ENCODE measurements at regions not wholly inside any gene's neighbourhood (a gene's known extent, or its start where the extent isn't known, plus 50 kb on each side); places are given as distances from the start of the nearest gene placed in this dataset.

DNA sequence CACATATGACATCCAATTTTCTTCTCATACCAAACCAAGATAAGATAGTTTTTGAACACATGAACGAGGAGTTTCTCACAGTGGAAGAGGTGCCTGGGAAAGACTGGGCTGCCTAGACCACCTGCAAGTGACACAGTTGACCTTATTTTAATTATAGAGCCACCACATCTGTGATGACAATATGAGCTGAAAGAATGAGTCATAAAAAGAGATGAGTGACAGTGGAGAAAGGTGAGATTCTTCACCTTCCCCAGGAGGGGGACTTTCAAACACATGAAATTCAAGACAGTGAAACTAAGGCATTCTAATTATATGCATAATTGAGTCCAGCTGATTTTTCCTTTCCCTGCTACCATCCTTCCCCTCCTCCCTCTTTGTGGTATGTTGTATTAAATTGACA is 475.5 kb downstream of the NXPH1 start:
- no peaks in the 10 kb centered on the region for H3K4me1 Mint-ChIP-seq
- H3K27me3 Mint-ChIP-seq = no peaks in the 10 kb centered on the region
- no peak overlapping the region for H3K27ac Mint-ChIP-seq
- no peaks in the 10 kb centered on the region for H3K36me3 Mint-ChIP-seq
- peaks cover 0 to 7% (median 0%) of the 10 kb centered on the region in 3 donors for H3K9me3 Mint-ChIP-seq
- H3K4me3 Mint-ChIP-seq = no peak overlapping the region

DNA sequence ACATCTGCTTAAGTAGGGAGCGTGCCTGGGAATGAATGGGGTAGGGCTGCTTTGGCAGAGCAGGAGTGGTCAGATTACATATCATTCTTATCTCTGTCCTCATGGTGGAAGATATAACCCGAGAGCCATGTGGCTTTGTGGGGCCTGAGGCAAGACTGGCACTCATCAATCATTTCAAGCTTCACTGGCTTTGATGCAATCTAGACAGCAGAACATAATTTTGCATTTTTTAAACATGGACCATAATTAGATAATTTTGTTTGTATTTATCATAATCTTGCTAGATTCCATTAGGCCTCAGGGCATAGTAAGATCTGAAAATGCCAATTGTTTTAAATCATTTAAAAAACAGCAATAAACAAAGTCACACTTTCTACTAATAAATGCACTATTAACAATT is 480.3 kb downstream of the NXPH1 start:
- no peak overlapping the region for H3K4me3 Mint-ChIP-seq
- H3K9me3 Mint-ChIP-seq = peaks cover 0 to 5% (median 2%) of the 10 kb centered on the region in 3 donors
- no peaks in the 10 kb centered on the region for H3K4me1 Mint-ChIP-seq
- H3K27me3 Mint-ChIP-seq = no peaks in the 10 kb centered on the region
- H3K27ac Mint-ChIP-seq = no peak overlapping the region
- no peaks in the 10 kb centered on the region for H3K36me3 Mint-ChIP-seq

DNA sequence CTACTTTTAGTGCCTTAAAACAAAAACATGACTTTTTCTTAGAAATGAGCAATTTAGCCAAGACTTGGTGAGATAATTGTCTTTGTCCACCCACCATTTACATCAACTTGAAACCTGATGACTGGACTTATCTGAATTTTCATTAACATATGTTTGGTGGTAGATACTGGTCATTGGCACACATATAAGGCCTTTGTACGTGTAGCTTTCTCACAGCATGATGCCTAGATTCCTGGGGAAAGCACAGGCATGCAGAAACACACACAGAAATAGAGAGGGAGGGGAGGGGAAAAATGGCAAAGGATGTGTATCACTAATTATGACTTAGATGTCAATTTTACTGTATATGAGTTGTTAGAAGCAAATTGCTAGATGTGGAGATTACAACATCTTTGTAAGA is 488.4 kb downstream of the NXPH1 start:
- Mint-ChIP-seq H3K27ac (no peak overlapping the region), H3K4me3 (no peak overlapping the region), H3K36me3 (peaks cover 2% of the 10 kb centered on the region), H3K27me3 (no peaks in the 10 kb centered on the region), H3K4me1 (no peaks in the 10 kb centered on the region), H3K9me3 (peaks cover 2 to 17% (median 3%) of the 10 kb centered on the region in 3 donors)

DNA sequence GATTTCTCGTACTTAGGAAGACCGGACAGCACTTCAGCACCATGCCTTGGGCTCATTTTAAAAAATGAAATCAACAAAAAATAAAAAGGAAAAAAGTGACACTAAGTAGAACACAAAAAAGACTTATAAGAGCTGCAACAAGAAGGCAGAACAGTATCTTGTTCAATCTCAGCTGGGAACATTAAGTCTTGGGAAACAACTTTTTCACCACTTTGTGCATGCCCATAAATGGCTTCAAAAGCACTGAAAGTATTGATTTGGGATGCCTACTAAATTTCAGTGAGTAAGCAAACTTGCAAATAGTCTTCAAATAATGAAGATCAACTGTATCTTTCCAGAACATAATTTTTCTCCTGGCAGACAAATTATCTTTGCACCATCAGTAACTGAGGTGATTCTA is 489.3 kb downstream of the NXPH1 start:
- H3K36me3 Mint-ChIP-seq = peaks cover 2% of the 10 kb centered on the region
- no peaks in the 10 kb centered on the region for H3K27me3 Mint-ChIP-seq
- no peak overlapping the region for H3K27ac Mint-ChIP-seq
- H3K4me1 Mint-ChIP-seq = no peaks in the 10 kb centered on the region
- H3K9me3 Mint-ChIP-seq = peaks cover 2 to 17% (median 3%) of the 10 kb centered on the region in 3 donors
- H3K4me3 Mint-ChIP-seq = no peak overlapping the region

DNA sequence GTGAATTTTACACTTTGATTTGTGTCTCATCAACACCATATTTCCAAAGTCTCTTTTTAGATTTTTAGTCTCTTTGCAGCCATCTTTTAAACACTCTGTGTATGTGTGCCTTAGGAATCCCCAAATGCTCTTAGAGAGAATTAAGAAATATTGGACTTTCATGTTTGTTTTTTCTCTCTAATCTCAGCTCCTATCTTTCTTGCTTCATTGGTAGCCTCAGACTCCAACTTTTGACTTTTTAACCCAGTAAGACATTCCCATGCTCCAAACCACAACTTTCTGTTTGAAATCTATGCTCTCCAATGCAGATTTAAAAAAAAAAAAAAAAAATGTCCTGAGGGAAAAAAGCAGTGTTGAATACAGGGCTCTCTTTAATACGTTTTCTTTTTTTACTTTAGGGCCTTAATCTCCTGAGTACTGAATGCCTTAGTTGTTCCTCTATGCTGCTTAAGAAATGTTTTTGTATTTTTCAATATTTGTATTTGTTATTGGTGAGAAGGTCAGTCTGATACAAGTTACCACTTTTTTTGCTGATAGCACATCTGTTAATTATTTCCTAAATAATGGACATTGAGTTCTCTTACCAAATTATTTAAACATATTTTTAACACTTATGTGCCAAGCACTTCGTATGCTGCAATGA is 489.9 kb downstream of the NXPH1 start:
- Mint-ChIP-seq H3K4me1 (no peaks in the 10 kb centered on the region), H3K36me3 (peaks cover 2% of the 10 kb centered on the region), H3K27ac (no peak overlapping the region), H3K27me3 (no peaks in the 10 kb centered on the region), H3K9me3 (peaks cover 2 to 14% (median 3%) of the 10 kb centered on the region in 3 donors), H3K4me3 (no peak overlapping the region)

DNA sequence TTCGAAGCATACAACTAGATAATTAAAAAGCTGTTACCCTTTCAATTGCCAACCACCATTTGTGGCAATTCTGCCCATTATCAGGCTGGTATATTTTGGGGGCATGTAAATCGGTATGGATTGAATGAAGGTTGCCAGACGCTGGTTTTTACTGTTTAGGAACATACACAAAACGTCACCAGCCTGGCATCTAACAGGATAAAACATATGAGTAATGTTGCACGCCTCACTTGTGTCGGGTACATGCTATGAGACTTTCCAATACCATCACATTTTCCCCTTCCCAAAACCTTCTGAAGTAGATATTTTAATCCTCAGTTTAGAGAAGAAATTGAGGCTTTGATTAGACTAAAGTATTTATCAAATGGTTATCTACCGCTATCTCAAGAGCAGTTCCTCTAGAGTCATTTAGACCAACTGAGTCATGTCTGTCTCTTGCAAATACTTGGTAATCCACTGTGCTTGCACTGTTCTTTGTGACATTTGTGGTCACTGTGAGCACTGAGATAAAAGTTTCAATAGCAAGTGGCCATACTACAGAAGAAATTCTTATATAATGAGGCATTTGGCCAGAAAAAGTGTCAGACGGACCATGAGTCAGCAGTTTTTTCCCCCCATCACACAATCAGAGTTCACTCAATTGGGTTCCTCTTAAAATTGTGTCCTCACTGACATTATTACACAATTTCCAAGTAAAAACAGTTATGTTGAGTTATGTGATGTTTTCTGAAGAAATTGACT is 498.7 kb downstream of the NXPH1 start:
- peaks cover 0 to 7% (median 0%) of the 10 kb centered on the region in 3 donors for H3K9me3 Mint-ChIP-seq

DNA sequence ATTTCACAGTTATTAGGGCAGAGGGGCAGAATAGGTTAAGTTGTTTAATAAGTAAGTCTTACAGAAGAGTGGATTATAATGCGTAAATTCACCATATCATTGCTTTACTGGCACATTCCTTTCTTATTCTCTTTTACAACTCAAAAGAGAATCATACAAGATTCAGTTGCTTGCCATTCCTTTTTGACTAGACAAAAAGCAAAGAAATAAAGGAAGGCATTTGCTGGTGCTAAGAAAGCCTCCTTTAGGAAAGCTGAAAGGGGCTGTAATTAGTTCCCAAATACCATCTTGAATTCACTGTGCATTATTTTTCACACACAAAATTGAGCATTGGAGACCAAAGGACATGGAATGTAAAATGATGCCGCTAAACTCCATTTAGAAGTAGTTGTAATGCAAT is 499.3 kb downstream of the NXPH1 start:
- H3K4me3 Mint-ChIP-seq = no peak overlapping the region
- H3K27me3 Mint-ChIP-seq = no peaks in the 10 kb centered on the region
- no peak overlapping the region for H3K27ac Mint-ChIP-seq
- H3K9me3 Mint-ChIP-seq = peaks cover 0 to 7% (median 0%) of the 10 kb centered on the region in 3 donors
- H3K36me3 Mint-ChIP-seq = no peaks in the 10 kb centered on the region
- no peaks in the 10 kb centered on the region for H3K4me1 Mint-ChIP-seq

More for the DNA sequence above, 498.7 kb downstream of the NXPH1 start:
- no peak overlapping the region for H3K4me3 Mint-ChIP-seq
- H3K4me1 Mint-ChIP-seq = no peaks in the 10 kb centered on the region
- H3K27me3 Mint-ChIP-seq = no peaks in the 10 kb centered on the region
- H3K36me3 Mint-ChIP-seq = no peaks in the 10 kb centered on the region
- H3K27ac Mint-ChIP-seq = no peak overlapping the region

DNA sequence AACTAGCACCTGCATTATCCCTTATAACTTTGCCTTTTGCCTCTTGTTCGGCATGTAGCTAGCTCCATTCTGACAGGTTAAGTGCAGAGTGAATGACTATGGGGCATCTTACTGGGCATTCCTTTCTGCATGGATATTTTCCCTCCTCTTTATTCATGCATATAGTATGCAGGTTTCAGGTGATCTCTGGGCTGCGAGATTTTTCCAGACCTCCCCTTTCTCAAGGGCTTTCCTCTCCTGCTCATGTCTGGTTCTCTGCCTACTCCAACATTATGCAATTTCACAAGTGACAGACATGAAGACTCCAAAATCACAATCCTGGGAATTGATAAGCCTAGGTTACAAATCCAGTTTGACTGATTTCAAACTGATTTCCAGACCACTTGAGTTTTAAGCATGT is 503.8 kb downstream of the NXPH1 start:
- H3K9me3 Mint-ChIP-seq = peaks cover 0 to 13% (median 0%) of the 10 kb centered on the region in 3 donors
- no peak overlapping the region for H3K27ac Mint-ChIP-seq
- H3K27me3 Mint-ChIP-seq = no peaks in the 10 kb centered on the region
- no peak overlapping the region for H3K4me3 Mint-ChIP-seq
- H3K36me3 Mint-ChIP-seq = no peaks in the 10 kb centered on the region
- no peaks in the 10 kb centered on the region for H3K4me1 Mint-ChIP-seq

DNA sequence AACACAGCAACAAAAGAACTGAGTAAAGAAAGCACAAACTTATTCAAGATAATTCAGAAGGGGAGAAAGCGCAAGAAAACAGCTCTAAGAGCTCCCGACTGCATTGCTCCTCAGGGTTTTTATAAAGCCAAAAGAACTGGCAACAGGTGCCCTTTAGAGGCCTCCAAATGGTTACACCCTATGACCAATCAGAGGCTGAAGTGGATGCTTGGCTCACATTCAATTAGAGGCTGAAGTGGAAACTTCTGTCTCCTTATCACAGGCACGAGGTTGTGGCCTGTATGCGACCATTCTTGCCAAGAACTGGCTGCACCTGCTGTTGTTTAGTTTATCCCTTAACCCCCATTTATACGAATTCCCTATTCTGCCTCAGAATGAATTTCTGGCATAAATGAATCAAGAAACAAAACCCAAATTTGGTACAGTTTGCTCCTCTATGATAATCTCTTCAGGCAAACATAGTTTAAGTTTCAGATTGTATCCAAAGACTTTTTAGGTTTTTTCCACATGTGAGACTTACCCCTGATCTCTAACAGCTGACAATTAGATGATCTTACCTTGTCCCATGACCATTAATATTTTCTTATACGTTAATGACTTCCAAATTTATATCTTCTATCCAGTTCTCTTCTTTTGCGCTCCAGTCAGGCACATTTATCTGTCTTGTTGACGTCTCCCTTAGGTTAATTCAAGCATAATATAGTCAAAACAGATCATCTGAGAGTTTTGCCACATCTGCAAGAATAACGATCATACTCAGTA is 504.8 kb downstream of the NXPH1 start:
- H3K27me3 Mint-ChIP-seq = no peaks in the 10 kb centered on the region
- no peaks in the 10 kb centered on the region for H3K36me3 Mint-ChIP-seq
- peaks cover 0 to 13% (median 2%) of the 10 kb centered on the region in 3 donors for H3K9me3 Mint-ChIP-seq
- no peak overlapping the region for H3K27ac Mint-ChIP-seq
- no peaks in the 10 kb centered on the region for H3K4me1 Mint-ChIP-seq
- H3K4me3 Mint-ChIP-seq = no peak overlapping the region

DNA sequence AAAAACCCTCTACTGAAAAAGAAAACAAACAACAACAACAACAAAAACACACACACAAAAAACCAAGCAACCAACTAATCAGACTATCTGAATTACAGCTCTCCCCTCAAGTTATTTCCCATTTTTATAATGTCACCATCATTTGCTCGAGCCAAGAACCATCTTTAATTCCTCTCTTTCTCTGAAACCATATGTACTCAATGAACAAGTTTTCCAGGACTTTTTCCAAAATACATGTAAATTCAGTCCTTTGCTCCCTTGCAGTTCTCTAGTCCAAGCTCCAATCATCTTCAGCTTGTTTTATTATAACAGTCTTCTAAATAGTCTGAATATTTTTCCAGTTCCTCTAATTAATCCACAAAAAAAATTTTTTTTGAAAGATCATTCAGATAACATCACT is 506.0 kb downstream of the NXPH1 start:
- H3K36me3 Mint-ChIP-seq = no peaks in the 10 kb centered on the region
- H3K4me1 Mint-ChIP-seq = no peaks in the 10 kb centered on the region
- peaks cover 0 to 13% (median 2%) of the 10 kb centered on the region in 3 donors for H3K9me3 Mint-ChIP-seq
- no peaks in the 10 kb centered on the region for H3K27me3 Mint-ChIP-seq
- no peak overlapping the region for H3K4me3 Mint-ChIP-seq
- H3K27ac Mint-ChIP-seq = no peak overlapping the region

DNA sequence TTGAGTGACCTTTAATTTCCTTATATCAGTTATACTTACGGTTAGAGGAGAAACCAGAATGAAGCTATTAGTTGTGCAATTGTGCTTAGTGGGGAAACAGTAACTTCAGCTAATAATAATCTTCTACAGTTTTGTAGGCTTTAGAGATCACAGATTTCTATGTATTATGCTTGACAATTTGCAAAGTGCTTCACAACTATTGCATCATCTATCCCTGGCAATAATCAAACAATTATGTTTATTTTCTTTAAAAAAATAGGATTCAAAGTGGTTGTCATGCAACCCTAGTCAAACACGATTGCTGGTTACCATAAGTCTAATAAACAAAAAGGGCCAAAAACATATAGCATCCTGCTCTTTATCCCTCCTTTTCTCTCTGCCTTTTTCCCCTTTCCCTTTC is 530.3 kb downstream of the NXPH1 start:
- H3K36me3 Mint-ChIP-seq = no peaks in the 10 kb centered on the region
- H3K27me3 Mint-ChIP-seq = no peaks in the 10 kb centered on the region
- H3K27ac Mint-ChIP-seq = no peak overlapping the region
- H3K9me3 Mint-ChIP-seq = peaks cover 0 to 16% (median 6%) of the 10 kb centered on the region in 3 donors
- no peaks in the 10 kb centered on the region for H3K4me1 Mint-ChIP-seq
- no peak overlapping the region for H3K4me3 Mint-ChIP-seq

DNA sequence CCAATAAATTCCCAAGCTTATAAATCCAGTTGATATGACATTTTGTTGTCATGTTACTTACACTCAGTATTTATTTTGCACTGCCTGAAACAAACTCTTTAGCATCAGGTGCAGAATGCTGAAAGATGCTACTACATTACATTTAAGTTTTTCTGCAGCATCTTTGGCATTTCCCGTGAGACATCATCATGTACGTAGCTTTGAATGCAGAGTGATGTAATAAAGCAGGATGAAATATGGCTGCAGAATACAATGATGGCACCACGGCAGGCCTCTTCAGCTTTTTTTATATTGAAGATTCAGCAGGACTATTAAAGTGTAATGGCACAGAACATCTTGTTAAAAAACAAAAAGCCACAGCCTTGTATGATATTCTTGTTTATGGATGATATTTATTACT is 531.8 kb downstream of the NXPH1 start:
- no peaks in the 10 kb centered on the region for H3K27me3 Mint-ChIP-seq

DNA sequence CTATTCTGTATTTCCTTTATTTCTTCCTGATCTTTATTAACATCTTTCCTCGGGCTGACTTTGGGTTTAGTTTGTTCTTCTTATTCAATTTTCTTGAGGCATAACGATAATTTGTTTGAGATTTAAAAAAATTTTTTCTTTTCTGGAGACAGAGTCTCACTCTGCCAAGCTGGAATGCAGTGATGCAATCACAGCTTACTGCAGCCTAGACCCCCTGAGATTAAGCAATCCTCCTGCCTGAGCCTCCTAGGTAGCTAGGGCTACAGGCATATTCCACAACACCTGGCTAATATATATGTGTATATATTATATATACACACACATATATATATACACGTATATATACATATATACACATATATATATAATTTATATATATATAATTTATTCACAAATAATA is 540.2 kb downstream of the NXPH1 start:
- no peaks in the 10 kb centered on the region for H3K36me3 Mint-ChIP-seq
- H3K4me3 Mint-ChIP-seq = no peak overlapping the region
- no peak overlapping the region for H3K27ac Mint-ChIP-seq
- no peaks in the 10 kb centered on the region for H3K27me3 Mint-ChIP-seq
- H3K9me3 Mint-ChIP-seq = peaks cover 3 to 10% (median 5%) of the 10 kb centered on the region in 3 donors
- no peaks in the 10 kb centered on the region for H3K4me1 Mint-ChIP-seq

More for the DNA sequence above, 531.8 kb downstream of the NXPH1 start:
- H3K4me3 Mint-ChIP-seq = no peak overlapping the region
- peaks cover 0 to 21% (median 7%) of the 10 kb centered on the region in 3 donors for H3K9me3 Mint-ChIP-seq
- no peaks in the 10 kb centered on the region for H3K36me3 Mint-ChIP-seq
- H3K4me1 Mint-ChIP-seq = no peaks in the 10 kb centered on the region
- H3K27ac Mint-ChIP-seq = no peak overlapping the region

DNA sequence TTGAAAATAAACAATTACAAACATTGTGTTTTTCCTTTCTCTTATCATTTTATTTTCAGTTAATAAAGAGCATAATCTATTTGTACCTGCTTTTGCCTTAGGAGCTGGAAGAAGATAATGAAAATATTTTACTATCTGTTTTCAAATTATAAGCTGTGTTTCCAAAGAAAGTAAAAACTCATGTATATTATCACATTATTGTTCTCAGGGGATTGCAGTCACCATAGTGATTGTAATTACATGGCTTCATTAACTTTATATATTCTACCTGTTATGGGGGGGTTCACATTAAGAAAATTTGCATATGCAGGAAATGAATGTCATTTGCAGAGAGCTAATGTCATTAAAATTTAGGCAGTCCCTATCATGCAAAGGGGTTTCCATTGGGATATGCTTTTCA is 542.3 kb downstream of the NXPH1 start:
- Mint-ChIP-seq H3K4me1 (no peaks in the 10 kb centered on the region), H3K36me3 (no peaks in the 10 kb centered on the region), H3K4me3 (no peak overlapping the region), H3K27ac (no peak overlapping the region), H3K27me3 (no peaks in the 10 kb centered on the region), H3K9me3 (peaks cover 1 to 13% (median 13%) of the 10 kb centered on the region in 3 donors)

DNA sequence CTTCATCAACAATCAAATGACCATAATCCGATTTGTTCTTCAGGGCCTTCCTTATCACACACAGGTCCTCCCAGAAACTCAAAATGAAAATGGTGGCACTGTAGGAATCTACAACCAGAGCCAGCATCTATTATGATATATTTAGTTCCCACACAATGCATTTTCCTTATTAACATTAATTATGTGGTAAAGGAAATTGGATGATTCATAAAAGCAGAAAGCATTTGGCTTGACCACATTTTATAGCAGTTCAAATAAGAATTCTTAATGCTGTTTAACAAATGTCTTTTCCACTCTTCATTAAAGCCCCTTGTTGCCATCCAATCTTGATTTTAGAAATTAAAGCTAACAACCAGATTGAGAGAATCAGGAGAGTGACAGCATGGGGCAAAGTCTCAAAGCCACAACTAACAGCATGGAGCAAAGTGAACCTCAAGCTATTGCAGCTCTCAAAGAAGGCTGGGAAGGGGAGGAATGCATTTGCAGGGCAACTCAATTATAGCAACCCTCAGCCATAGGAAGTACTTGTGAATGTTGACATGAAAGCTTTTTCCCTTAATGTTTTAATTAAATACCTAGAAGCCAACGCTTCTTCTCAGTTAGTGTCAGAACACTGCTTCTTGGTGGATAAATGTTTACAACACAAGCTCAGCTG is 549.1 kb downstream of the NXPH1 start:
- peaks cover 6 to 15% (median 10%) of the 10 kb centered on the region in 3 donors for H3K9me3 Mint-ChIP-seq

More for the DNA sequence above, 549.1 kb downstream of the NXPH1 start:
- Mint-ChIP-seq H3K4me1 (no peaks in the 10 kb centered on the region), H3K27me3 (no peaks in the 10 kb centered on the region), H3K27ac (no peak overlapping the region), H3K4me3 (no peak overlapping the region), H3K36me3 (no peaks in the 10 kb centered on the region)

Data from IgD-negative memory B cell (primary cell).